UCSD-AML1 (cell line): ENCODE measurements at regions not wholly inside any gene's neighbourhood (a gene's known extent, or its start where the extent isn't known, plus 50 kb on each side); places are given as distances from the start of the nearest gene placed in this dataset.

Experiments used
- DNase-seq: peaks from one replicate; lab custom pipeline; 2025; ENCODE audit not compliant: unreplicated experiment; lab: John Stamatoyannopoulos, UW

GRCh38 chr18:53819174-53819573, 405.3 kb downstream of the MBD2 start:
- no peak for DNase-seq

GRCh38 chr18:53817976-53818950, 406.2 kb downstream of the MBD2 start:
- DNase-seq = no peak

GRCh38 chr18:53800171-53800570, 424.3 kb downstream of the MBD2 start:
- DNase-seq = no peak

GRCh38 chr18:53799134-53799533, 425.3 kb downstream of the MBD2 start:
- DNase-seq = no peak

GRCh38 chr18:53798516-53798915, 426.0 kb downstream of the MBD2 start:
- no peak for DNase-seq

- DNase-seq = no peak
Observed at GRCh38 chr18:53797998-53798495, 426.4 kb downstream of the MBD2 start.

- DNase-seq = no peak
Observed at GRCh38 chr18:53796040-53796729, 428.3 kb downstream of the MBD2 start.

- DNase-seq = no peak
Observed at GRCh38 chr18:53795610-53796009, 428.9 kb downstream of the MBD2 start.

- DNase-seq = no peak
Observed at GRCh38 chr18:53795061-53795460, 429.4 kb downstream of the MBD2 start.

- DNase-seq = no peak
Observed at GRCh38 chr18:53792762-53793161, 431.7 kb downstream of the MBD2 start.

GRCh38 chr18:53790786-53791185, 433.7 kb downstream of the MBD2 start:
- no peak for DNase-seq

- no peak for DNase-seq
Observed at GRCh38 chr18:53789376-53790247, 434.9 kb downstream of the MBD2 start.

- no peak for DNase-seq
Observed at GRCh38 chr18:53785811-53786210, 438.7 kb downstream of the MBD2 start.

- no peak for DNase-seq
Observed at GRCh38 chr18:53784253-53784652, 440.2 kb downstream of the MBD2 start.

GRCh38 chr18:53780666-53781065, 443.8 kb downstream of the MBD2 start:
- no peak for DNase-seq

- no peak for DNase-seq
Observed at GRCh38 chr18:53772293-53772692, 452.2 kb downstream of the MBD2 start.

- DNase-seq = no peak
Observed at GRCh38 chr18:53771664-53772063, 452.8 kb downstream of the MBD2 start.

GRCh38 chr18:53765211-53765610, 459.3 kb downstream of the MBD2 start:
- DNase-seq = no peak

GRCh38 chr18:53764086-53764485, 460.4 kb downstream of the MBD2 start:
- DNase-seq = no peak

GRCh38 chr18:53757328-53757727, 467.1 kb downstream of the MBD2 start:
- no peak for DNase-seq

- DNase-seq = no peak
Observed at GRCh38 chr18:53756610-53756972, 467.9 kb downstream of the MBD2 start.
